ENCODE measurements at regions not wholly inside any gene's neighbourhood (a gene's known extent, or its start where the extent isn't known, plus 50 kb on each side); places are given as distances from the start of the nearest gene placed in this dataset.
A peak's percentile ranks its signal among the peaks of the same experiment; 100 is the strongest.

- DNase-seq (ENCODE audit: low read depth) = peak; percentile 26
- no peak overlapping the region for H3K4me3 ChIP-seq (ENCODE audit: low read length)
- TF ChIP-seq CTCF (conservative IDR thresholded peaks at IDR 0.05; ENCODE audit: low read length) = no peak
Observed at GRCh38 chr4:33062155-33062806, 2342.1 kb downstream of the PCDH7 start.

GRCh38 chr4:33063241-33063640, 2343.1 kb downstream of the PCDH7 start:
- TF ChIP-seq CTCF (conservative IDR thresholded peaks at IDR 0.05; ENCODE audit: low read length) = no peak
- DNase-seq (ENCODE audit: low read depth) = peak; percentile 76
- H3K4me3 ChIP-seq (ENCODE audit: low read length) = no peak overlapping the region

- no peak for DNase-seq (ENCODE audit: low read depth)
- no peak for TF ChIP-seq CTCF (conservative IDR thresholded peaks at IDR 0.05; ENCODE audit: low read length)
- no peak overlapping the region for H3K4me3 ChIP-seq (ENCODE audit: low read length)
Observed at GRCh38 chr4:33064238-33064637, 2344.1 kb downstream of the PCDH7 start.

- no peak for TF ChIP-seq CTCF (conservative IDR thresholded peaks at IDR 0.05; ENCODE audit: low read length)
- no peak overlapping the region for H3K4me3 ChIP-seq (ENCODE audit: low read length)
- no peak for DNase-seq (ENCODE audit: low read depth)
Observed at GRCh38 chr4:33065749-33066148, 2345.6 kb downstream of the PCDH7 start.

- no peak for DNase-seq (ENCODE audit: low read depth)
- no peak overlapping the region for H3K4me3 ChIP-seq (ENCODE audit: low read length)
- no peak for TF ChIP-seq CTCF (conservative IDR thresholded peaks at IDR 0.05; ENCODE audit: low read length)
Observed at GRCh38 chr4:33067221-33067620, 2347.1 kb downstream of the PCDH7 start.

- no peak for DNase-seq (ENCODE audit: low read depth)
Observed at GRCh38 chr4:33068539-33068938, 2348.4 kb downstream of the PCDH7 start.

More at GRCh38 chr4:33068539-33068938, 2348.4 kb downstream of the PCDH7 start:
- no peak for TF ChIP-seq CTCF (conservative IDR thresholded peaks at IDR 0.05; ENCODE audit: low read length)
- no peak overlapping the region for H3K4me3 ChIP-seq (ENCODE audit: low read length)
